WTC11 (cell line): ENCODE measurements at regions not wholly inside any gene's neighbourhood (a gene's known extent, or its start where the extent isn't known, plus 50 kb on each side); places are given as distances from the start of the nearest gene placed in this dataset.

Source experiments
- ATAC-seq: fragments of 200-7000 bp; cut with Tn5 transposase; 2 replicates; pipeline ENCODE4 v1.10.0; 2021; ENCODE audit warnings: mild to moderate bottlenecking, moderate library complexity
- CTCF ChIA-PET: fragments of 300-600 bp; sonication (Branson Sonifier 250); formaldehyde crosslinking; loops from one replicate; lab custom pipeline; 2021; ENCODE audit warnings: antibody characterized with exemption; lab: Charles Lee
- POLR2A ChIA-PET: fragments of 350-600 bp; sonication (Branson Sonifier 250); formaldehyde crosslinking; loops from one replicate; lab custom pipeline; 2021; ENCODE audit warnings: antibody characterized with exemption; lab: Charles Lee
- DNase-seq: peaks from one replicate; pipeline ENCODE4 v3.0.0; 2021; ENCODE audit warnings: low spot score
- H3K27ac Mint-ChIP-seq: 2 replicates; pipeline ENCODE4 v1.8.0; 2021; ENCODE audit warnings: mixed read lengths
- H3K27me3 Mint-ChIP-seq: 2 replicates; pipeline ENCODE4 v1.8.0; 2021; ENCODE audit warnings: low read depth, mild to moderate bottlenecking, moderate library complexity, mixed read lengths
- H3K36me3 Mint-ChIP-seq: 2 replicates; pipeline ENCODE4 v1.8.0; 2021; ENCODE audit warnings: mixed read lengths
- H3K4me1 Mint-ChIP-seq: 2 replicates; pipeline ENCODE4 v1.8.0; 2022; ENCODE audit warnings: mixed read lengths
- H3K4me3 Mint-ChIP-seq: 2 replicates; pipeline ENCODE4 v1.8.0; 2021; ENCODE audit warnings: mild to moderate bottlenecking, moderate library complexity, mixed read lengths
- H3K9me3 Mint-ChIP-seq: 2 replicates; pipeline ENCODE4 v1.8.0; 2021; ENCODE audit warnings: mixed read lengths
- CBFB ChIP-seq: sonication (generic); formaldehyde crosslinking; IDR thresholded peaks from 2 replicates; pipeline ENCODE4 v1.8.1; 2022; ENCODE audit warnings: mild to moderate bottlenecking, low read depth, missing genetic modification reagents
- FOXJ3 ChIP-seq: sonication (generic); formaldehyde crosslinking; IDR thresholded peaks from 2 replicates; pipeline ENCODE4 v1.9.0; 2021; ENCODE audit warnings: missing genetic modification reagents, mild to moderate bottlenecking, borderline replicate concordance
- GRHL2 ChIP-seq: fragments of 250-450 bp; sonication (Bioruptor Pico); IDR thresholded peaks from 2 replicates; pipeline ENCODE4 v1.8.0; 2022; ENCODE audit warnings: mild to moderate bottlenecking, moderate library complexity; ENCODE audit not compliant: insufficient replicate concordance, severe bottlenecking
- JUN ChIP-seq: sonication (generic); formaldehyde crosslinking; IDR thresholded peaks from 2 replicates; pipeline ENCODE4 v1.8.0; 2023; ENCODE audit warnings: mild to moderate bottlenecking, missing genetic modification reagents
- NR3C1 ChIP-seq: sonication (generic); formaldehyde crosslinking; conservative IDR thresholded peaks from 2 replicates; pipeline ENCODE4 v1.8.1; 2023; ENCODE audit warnings: low read depth, mild to moderate bottlenecking, missing genetic modification reagents
- SMAD4 ChIP-seq: sonication (generic); formaldehyde crosslinking; IDR thresholded peaks from 2 replicates; pipeline ENCODE4 v1.8.0; 2022; ENCODE audit warnings: mild to moderate bottlenecking, missing genetic modification reagents
- TEAD1 ChIP-seq: sonication (generic); formaldehyde crosslinking; IDR thresholded peaks from 2 replicates; pipeline ENCODE4 v1.8.0; 2022; ENCODE audit warnings: mild to moderate bottlenecking, missing genetic modification reagents
- TP53 ChIP-seq: sonication (generic); formaldehyde crosslinking; IDR thresholded peaks from 2 replicates; pipeline ENCODE4 v1.8.1; 2023; ENCODE audit warnings: mild to moderate bottlenecking, missing genetic modification reagents
- ZNF317 ChIP-seq: sonication (generic); formaldehyde crosslinking; IDR thresholded peaks from 2 replicates; pipeline ENCODE4 v1.8.1; 2023; ENCODE audit warnings: low read depth, mild to moderate bottlenecking, moderate library complexity, missing genetic modification reagents, borderline replicate concordance
- ZNF423 ChIP-seq: fragments of 250-450 bp; sonication (Bioruptor Pico); IDR thresholded peaks from 2 replicates; pipeline ENCODE4 v2.1.2; 2022; ENCODE audit warnings: mild to moderate bottlenecking, moderate library complexity
- TF ChIP-seq, protein P1 (sequence below): fragments of 250-450 bp; sonication (Bioruptor Pico); conservative IDR thresholded peaks from 2 replicates; pipeline ENCODE4 v1.9.0; 2021; ENCODE audit warnings: mild to moderate bottlenecking
- TF ChIP-seq, protein P2 (sequence below): sonication (generic); formaldehyde crosslinking; conservative IDR thresholded peaks from 2 replicates; pipeline ENCODE4 v1.8.1; 2023; ENCODE audit warnings: mild to moderate bottlenecking, low read depth, missing genetic modification reagents, moderate library complexity
- TF ChIP-seq, protein P3 (sequence below): sonication (generic); formaldehyde crosslinking; IDR thresholded peaks from 2 replicates; pipeline ENCODE4 v1.8.0; 2022; ENCODE audit warnings: mild to moderate bottlenecking, missing genetic modification reagents
- TF ChIP-seq, protein P4 (sequence below): sonication (generic); formaldehyde crosslinking; IDR thresholded peaks from 2 replicates; pipeline ENCODE4 v1.8.1; 2022; ENCODE audit warnings: low read depth, mild to moderate bottlenecking, moderate library complexity, missing genetic modification reagents, borderline replicate concordance
- TF ChIP-seq, protein P5 (sequence below): sonication (generic); formaldehyde crosslinking; IDR thresholded peaks from 2 replicates; pipeline ENCODE4 v1.8.1; 2023; ENCODE audit warnings: mild to moderate bottlenecking, missing genetic modification reagents, moderate library complexity
- TF ChIP-seq, protein P6 (sequence below): sonication (generic); formaldehyde crosslinking; IDR thresholded peaks from 2 replicates; pipeline ENCODE4 v1.8.0; 2022; ENCODE audit warnings: mild to moderate bottlenecking, missing genetic modification reagents
- TF ChIP-seq, protein P7 (sequence below): sonication (generic); formaldehyde crosslinking; IDR thresholded peaks from 2 replicates; pipeline ENCODE4 v1.8.1; 2023; ENCODE audit warnings: mild to moderate bottlenecking, missing genetic modification reagents, borderline replicate concordance
- TF ChIP-seq, protein P8 (sequence below): sonication (generic); formaldehyde crosslinking; IDR thresholded peaks from 2 replicates; pipeline ENCODE4 v1.8.1; 2022; ENCODE audit warnings: low read depth, missing genetic modification reagents, borderline replicate concordance
- TF ChIP-seq, protein P9 (sequence below): sonication (generic); formaldehyde crosslinking; IDR thresholded peaks from 2 replicates; pipeline ENCODE4 v1.8.1; 2022; ENCODE audit warnings: missing genetic modification reagents, borderline replicate concordance

DNA sequence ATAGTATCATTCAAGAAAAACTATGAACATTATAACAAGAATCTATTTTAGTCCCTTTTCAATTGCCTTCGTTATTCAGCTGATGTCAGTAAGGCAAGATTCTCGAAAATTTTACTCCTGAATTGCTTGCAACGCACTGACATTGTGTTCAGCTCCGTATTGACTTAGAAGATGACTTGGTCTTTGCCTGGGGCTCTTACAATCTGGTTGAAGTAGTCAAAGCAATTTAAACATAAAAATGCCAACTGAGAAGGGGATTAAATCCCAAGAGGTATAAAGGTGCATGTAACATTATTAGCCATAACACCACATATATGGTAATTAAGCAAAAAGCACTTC is 507.1 kb downstream of the CENPC start (continued):
- TF ChIP-seq, protein P1, sequence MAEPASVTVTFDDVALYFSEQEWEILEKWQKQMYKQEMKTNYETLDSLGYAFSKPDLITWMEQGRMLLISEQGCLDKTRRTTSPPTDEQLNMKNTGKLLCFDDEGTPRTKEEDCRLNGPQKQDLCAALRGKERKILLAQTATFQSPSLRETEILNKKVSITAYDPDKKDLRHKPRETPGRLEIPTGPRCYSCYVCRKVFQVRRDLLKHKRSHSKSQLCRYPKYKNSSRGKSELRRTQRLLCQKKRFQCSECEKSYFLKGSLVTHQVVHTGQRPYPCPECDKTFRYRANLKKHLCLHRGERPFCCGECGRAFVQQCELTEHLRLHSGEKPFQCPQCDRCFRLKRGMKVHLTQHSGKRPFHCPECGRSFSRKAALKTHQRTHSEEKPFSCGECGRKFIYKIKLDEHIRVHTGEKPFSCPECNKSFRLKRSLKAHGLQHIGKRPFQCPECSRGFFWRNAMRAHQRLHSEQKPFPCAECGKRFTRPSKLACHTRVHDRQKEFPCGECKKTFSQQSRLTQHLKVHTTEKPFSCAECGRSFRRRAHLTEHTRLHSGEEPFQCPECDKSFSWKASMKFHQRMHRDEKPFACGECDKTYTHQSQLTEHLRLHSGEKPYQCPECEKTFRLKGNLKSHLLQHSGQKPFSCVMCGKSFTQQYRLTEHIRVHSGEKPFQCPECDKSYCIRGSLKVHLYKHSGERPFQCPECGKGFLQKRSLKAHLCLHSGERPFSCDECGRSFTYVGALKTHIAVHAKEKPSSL (CRISPR knock-in tag), result no peak
- no peak for TF ChIP-seq SMAD4 (CRISPR knock-in tag)
- no peak for TF ChIP-seq TEAD1 (CRISPR knock-in tag)
- TF ChIP-seq, protein P2, sequence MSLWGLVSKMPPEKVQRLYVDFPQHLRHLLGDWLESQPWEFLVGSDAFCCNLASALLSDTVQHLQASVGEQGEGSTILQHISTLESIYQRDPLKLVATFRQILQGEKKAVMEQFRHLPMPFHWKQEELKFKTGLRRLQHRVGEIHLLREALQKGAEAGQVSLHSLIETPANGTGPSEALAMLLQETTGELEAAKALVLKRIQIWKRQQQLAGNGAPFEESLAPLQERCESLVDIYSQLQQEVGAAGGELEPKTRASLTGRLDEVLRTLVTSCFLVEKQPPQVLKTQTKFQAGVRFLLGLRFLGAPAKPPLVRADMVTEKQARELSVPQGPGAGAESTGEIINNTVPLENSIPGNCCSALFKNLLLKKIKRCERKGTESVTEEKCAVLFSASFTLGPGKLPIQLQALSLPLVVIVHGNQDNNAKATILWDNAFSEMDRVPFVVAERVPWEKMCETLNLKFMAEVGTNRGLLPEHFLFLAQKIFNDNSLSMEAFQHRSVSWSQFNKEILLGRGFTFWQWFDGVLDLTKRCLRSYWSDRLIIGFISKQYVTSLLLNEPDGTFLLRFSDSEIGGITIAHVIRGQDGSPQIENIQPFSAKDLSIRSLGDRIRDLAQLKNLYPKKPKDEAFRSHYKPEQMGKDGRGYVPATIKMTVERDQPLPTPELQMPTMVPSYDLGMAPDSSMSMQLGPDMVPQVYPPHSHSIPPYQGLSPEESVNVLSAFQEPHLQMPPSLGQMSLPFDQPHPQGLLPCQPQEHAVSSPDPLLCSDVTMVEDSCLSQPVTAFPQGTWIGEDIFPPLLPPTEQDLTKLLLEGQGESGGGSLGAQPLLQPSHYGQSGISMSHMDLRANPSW (CRISPR knock-in tag), result no peak
- no peak for TF ChIP-seq GRHL2 (CRISPR knock-in tag)
- TF ChIP-seq, protein P3, sequence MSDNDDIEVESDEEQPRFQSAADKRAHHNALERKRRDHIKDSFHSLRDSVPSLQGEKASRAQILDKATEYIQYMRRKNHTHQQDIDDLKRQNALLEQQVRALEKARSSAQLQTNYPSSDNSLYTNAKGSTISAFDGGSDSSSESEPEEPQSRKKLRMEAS (CRISPR knock-in tag), result no peak
- TF ChIP-seq, protein P4, sequence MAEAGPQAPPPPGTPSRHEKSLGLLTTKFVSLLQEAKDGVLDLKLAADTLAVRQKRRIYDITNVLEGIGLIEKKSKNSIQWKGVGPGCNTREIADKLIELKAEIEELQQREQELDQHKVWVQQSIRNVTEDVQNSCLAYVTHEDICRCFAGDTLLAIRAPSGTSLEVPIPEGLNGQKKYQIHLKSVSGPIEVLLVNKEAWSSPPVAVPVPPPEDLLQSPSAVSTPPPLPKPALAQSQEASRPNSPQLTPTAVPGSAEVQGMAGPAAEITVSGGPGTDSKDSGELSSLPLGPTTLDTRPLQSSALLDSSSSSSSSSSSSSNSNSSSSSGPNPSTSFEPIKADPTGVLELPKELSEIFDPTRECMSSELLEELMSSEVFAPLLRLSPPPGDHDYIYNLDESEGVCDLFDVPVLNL (CRISPR knock-in tag), result no peak
- TF ChIP-seq FOXJ3 (CRISPR knock-in tag), result no peak
- no peak for TF ChIP-seq NR3C1 (CRISPR knock-in tag)
- TF ChIP-seq CBFB (CRISPR knock-in tag), result no peak
- TF ChIP-seq TP53 (CRISPR knock-in tag), result no peak

DNA sequence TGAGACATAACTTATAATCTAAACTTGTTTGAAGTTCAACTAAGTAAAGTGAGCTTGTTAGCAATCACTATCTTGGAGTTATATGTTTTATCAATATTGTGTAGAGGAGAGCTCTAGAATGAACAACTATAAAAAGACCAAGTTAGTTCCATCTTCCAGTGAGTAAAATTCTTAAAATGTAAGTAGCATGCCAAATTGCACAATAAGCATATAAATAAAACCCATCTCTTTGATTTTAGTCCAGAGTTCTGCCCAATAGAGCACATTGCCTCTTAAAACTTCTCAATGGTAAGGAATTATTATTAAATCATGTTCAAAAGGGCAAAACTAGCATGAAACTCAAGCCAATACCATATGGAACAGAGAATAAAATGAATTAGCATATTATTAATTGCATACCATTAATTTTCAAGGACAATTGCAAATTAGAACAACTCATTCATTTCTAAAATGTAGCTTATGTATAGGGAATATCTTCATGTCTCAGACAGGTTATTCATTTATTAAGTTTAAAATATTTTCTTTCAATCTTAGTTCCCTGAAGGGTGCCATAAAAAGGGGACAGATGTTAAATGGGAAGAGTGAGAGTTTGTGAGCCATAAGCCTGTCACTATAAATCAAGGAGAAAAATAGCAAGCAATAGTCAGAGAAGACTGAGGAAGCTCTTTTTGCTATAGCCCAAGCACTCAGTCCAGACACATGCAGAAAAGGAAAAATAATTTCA is 507.6 kb downstream of the CENPC start:
- Mint-ChIP-seq H3K36me3 (no peaks in the 10 kb centered on the region), H3K9me3 (peaks cover 9% of the 10 kb centered on the region), H3K27me3 (no peaks in the 10 kb centered on the region), H3K4me3 (no peak overlapping the region), H3K27ac (no peak overlapping the region), H3K4me1 (no peaks in the 10 kb centered on the region)
- ChIA-PET CTCF (no interaction called here), POLR2A (no interaction called here)
- DNase-seq (no peak), ATAC-seq (no peak)
- TF ChIP-seq, protein P5, sequence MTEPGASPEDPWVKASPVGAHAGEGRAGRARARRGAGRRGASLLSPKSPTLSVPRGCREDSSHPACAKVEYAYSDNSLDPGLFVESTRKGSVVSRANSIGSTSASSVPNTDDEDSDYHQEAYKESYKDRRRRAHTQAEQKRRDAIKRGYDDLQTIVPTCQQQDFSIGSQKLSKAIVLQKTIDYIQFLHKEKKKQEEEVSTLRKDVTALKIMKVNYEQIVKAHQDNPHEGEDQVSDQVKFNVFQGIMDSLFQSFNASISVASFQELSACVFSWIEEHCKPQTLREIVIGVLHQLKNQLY, result no peak
- TF ChIP-seq JUN (CRISPR knock-in tag), result no peak
- TF ChIP-seq, protein P6, sequence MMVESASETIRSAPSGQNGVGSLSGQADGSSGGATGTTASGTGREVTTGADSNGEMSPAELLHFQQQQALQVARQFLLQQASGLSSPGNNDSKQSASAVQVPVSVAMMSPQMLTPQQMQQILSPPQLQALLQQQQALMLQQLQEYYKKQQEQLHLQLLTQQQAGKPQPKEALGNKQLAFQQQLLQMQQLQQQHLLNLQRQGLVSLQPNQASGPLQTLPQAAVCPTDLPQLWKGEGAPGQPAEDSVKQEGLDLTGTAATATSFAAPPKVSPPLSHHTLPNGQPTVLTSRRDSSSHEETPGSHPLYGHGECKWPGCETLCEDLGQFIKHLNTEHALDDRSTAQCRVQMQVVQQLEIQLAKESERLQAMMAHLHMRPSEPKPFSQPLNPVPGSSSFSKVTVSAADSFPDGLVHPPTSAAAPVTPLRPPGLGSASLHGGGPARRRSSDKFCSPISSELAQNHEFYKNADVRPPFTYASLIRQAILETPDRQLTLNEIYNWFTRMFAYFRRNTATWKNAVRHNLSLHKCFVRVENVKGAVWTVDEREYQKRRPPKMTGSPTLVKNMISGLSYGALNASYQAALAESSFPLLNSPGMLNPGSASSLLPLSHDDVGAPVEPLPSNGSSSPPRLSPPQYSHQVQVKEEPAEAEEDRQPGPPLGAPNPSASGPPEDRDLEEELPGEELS, result no peak
- TF ChIP-seq, protein P7, sequence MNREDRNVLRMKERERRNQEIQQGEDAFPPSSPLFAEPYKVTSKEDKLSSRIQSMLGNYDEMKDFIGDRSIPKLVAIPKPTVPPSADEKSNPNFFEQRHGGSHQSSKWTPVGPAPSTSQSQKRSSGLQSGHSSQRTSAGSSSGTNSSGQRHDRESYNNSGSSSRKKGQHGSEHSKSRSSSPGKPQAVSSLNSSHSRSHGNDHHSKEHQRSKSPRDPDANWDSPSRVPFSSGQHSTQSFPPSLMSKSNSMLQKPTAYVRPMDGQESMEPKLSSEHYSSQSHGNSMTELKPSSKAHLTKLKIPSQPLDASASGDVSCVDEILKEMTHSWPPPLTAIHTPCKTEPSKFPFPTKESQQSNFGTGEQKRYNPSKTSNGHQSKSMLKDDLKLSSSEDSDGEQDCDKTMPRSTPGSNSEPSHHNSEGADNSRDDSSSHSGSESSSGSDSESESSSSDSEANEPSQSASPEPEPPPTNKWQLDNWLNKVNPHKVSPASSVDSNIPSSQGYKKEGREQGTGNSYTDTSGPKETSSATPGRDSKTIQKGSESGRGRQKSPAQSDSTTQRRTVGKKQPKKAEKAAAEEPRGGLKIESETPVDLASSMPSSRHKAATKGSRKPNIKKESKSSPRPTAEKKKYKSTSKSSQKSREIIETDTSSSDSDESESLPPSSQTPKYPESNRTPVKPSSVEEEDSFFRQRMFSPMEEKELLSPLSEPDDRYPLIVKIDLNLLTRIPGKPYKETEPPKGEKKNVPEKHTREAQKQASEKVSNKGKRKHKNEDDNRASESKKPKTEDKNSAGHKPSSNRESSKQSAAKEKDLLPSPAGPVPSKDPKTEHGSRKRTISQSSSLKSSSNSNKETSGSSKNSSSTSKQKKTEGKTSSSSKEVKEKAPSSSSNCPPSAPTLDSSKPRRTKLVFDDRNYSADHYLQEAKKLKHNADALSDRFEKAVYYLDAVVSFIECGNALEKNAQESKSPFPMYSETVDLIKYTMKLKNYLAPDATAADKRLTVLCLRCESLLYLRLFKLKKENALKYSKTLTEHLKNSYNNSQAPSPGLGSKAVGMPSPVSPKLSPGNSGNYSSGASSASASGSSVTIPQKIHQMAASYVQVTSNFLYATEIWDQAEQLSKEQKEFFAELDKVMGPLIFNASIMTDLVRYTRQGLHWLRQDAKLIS (CRISPR knock-in tag), result no peak
- TF ChIP-seq, protein P8, sequence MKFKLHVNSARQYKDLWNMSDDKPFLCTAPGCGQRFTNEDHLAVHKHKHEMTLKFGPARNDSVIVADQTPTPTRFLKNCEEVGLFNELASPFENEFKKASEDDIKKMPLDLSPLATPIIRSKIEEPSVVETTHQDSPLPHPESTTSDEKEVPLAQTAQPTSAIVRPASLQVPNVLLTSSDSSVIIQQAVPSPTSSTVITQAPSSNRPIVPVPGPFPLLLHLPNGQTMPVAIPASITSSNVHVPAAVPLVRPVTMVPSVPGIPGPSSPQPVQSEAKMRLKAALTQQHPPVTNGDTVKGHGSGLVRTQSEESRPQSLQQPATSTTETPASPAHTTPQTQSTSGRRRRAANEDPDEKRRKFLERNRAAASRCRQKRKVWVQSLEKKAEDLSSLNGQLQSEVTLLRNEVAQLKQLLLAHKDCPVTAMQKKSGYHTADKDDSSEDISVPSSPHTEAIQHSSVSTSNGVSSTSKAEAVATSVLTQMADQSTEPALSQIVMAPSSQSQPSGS (CRISPR knock-in tag), result no peak
- no peak for TF ChIP-seq ZNF317 (CRISPR knock-in tag)
- TF ChIP-seq, protein P9, sequence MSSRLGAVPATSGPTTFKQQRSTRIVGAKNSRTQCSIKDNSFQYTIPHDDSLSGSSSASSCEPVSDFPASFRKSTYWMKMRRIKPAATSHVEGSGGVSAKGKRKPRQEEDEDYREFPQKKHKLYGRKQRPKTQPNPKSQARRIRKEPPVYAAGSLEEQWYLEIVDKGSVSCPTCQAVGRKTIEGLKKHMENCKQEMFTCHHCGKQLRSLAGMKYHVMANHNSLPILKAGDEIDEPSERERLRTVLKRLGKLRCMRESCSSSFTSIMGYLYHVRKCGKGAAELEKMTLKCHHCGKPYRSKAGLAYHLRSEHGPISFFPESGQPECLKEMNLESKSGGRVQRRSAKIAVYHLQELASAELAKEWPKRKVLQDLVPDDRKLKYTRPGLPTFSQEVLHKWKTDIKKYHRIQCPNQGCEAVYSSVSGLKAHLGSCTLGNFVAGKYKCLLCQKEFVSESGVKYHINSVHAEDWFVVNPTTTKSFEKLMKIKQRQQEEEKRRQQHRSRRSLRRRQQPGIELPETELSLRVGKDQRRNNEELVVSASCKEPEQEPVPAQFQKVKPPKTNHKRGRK (CRISPR knock-in tag), result no peak
- TF ChIP-seq ZNF423, result no peak
